ENCODE measurements at regions not wholly inside any gene's neighbourhood (a gene's known extent, or its start where the extent isn't known, plus 50 kb on each side); places are given as distances from the start of the nearest gene placed in this dataset.

GRCh38 chr3:72480366-72480765 lies 367.9 kb downstream of the SHQ1 start:
- no peak for DNase-seq
- H3K27ac ChIP-seq: no peak overlapping the region
- no peak for TF ChIP-seq CTCF (IDR thresholded peaks at IDR 0.05)
- H3K27me3 ChIP-seq: no peaks in the 10 kb centered on the region
- no peaks in the 10 kb centered on the region for H3K9me3 ChIP-seq
- H3K4me1 ChIP-seq: peaks cover 0 to 17% (median 9%) of the 10 kb centered on the region in 4 donors
- intact Hi-C loops (cut with DNase I; ENCODE audit: low total_unique reads): no loop called here
- H3K4me3 ChIP-seq: no peak overlapping the region
- H3K36me3 ChIP-seq: no peaks in the 10 kb centered on the region

- H3K4me1 ChIP-seq: peaks cover 0 to 12% (median 8%) of the 10 kb centered on the region in 4 donors
- H3K4me3 ChIP-seq: no peak overlapping the region
- no peaks in the 10 kb centered on the region for H3K27me3 ChIP-seq
- no peaks in the 10 kb centered on the region for H3K9me3 ChIP-seq
- no peak for DNase-seq
- intact Hi-C loops (cut with DNase I; ENCODE audit: low total_unique reads): no loop called here
- TF ChIP-seq CTCF (IDR thresholded peaks at IDR 0.05): no peak
- H3K27ac ChIP-seq: no peak overlapping the region
- H3K36me3 ChIP-seq: no peaks in the 10 kb centered on the region
These were observed 368.5 kb downstream of the SHQ1 start for GRCh38 chr3:72479651-72480215.

GRCh38 chr3:72476139-72476483 lies 372.1 kb downstream of the SHQ1 start:
- no peak overlapping the region for H3K27ac ChIP-seq
- no peak for TF ChIP-seq CTCF (IDR thresholded peaks at IDR 0.05)
- intact Hi-C loops (cut with DNase I; ENCODE audit: low total_unique reads): no loop called here
- no peaks in the 10 kb centered on the region for H3K36me3 ChIP-seq
- no peak overlapping the region for H3K4me3 ChIP-seq
- no peaks in the 10 kb centered on the region for H3K4me1 ChIP-seq
- no peak for DNase-seq
- H3K9me3 ChIP-seq: no peaks in the 10 kb centered on the region
- no peaks in the 10 kb centered on the region for H3K27me3 ChIP-seq

- no peak overlapping the region for H3K27ac ChIP-seq
- no peak overlapping the region for H3K4me3 ChIP-seq
- H3K4me1 ChIP-seq: no peaks in the 10 kb centered on the region
- intact Hi-C loops (cut with DNase I; ENCODE audit: low total_unique reads): no loop called here
- H3K9me3 ChIP-seq: no peaks in the 10 kb centered on the region
- H3K27me3 ChIP-seq: no peaks in the 10 kb centered on the region
- no peak for DNase-seq
- TF ChIP-seq CTCF (IDR thresholded peaks at IDR 0.05): no peak
- no peaks in the 10 kb centered on the region for H3K36me3 ChIP-seq
These were observed 372.7 kb downstream of the SHQ1 start for GRCh38 chr3:72475258-72476138.

- Histone ChIP-seq H3K4me1 (no peaks in the 10 kb centered on the region), H3K27me3 (no peaks in the 10 kb centered on the region), H3K36me3 (no peaks in the 10 kb centered on the region), H3K9me3 (peaks cover 0 to 4% (median 0%) of the 10 kb centered on the region in 3 donors), H3K27ac (no peak overlapping the region), H3K4me3 (no peak overlapping the region)
- intact Hi-C loops (cut with DNase I; ENCODE audit: low total_unique reads): no loop called here
- no peak for DNase-seq
- TF ChIP-seq CTCF (IDR thresholded peaks at IDR 0.05): no peak
These were observed 373.5 kb downstream of the SHQ1 start for GRCh38 chr3:72474775-72475174.

Data from tibial artery (tissue), 4 donors.